ENCODE measurements at regions not wholly inside any gene's neighbourhood (a gene's known extent, or its start where the extent isn't known, plus 50 kb on each side); places are given as distances from the start of the nearest gene placed in this dataset.

GRCh38 chr1:198463709-198464108 is 76.8 kb downstream of the ATP6V1G3 start:
- Histone ChIP-seq H3K36me3 (ENCODE audit: control insufficient read depth, insufficient read depth, low read length) (no peaks in the 10 kb centered on the region), H3K27me3 (ENCODE audit: control insufficient read depth, insufficient read depth, low read length) (no peaks in the 10 kb centered on the region), H3K4me3 (ENCODE audit: low read depth, low read length) (no peak overlapping the region)
- FAIRE-seq (no peak), DNase-seq (ENCODE audit: low read depth) (peak; percentile 39)
- TF ChIP-seq, protein P1, sequence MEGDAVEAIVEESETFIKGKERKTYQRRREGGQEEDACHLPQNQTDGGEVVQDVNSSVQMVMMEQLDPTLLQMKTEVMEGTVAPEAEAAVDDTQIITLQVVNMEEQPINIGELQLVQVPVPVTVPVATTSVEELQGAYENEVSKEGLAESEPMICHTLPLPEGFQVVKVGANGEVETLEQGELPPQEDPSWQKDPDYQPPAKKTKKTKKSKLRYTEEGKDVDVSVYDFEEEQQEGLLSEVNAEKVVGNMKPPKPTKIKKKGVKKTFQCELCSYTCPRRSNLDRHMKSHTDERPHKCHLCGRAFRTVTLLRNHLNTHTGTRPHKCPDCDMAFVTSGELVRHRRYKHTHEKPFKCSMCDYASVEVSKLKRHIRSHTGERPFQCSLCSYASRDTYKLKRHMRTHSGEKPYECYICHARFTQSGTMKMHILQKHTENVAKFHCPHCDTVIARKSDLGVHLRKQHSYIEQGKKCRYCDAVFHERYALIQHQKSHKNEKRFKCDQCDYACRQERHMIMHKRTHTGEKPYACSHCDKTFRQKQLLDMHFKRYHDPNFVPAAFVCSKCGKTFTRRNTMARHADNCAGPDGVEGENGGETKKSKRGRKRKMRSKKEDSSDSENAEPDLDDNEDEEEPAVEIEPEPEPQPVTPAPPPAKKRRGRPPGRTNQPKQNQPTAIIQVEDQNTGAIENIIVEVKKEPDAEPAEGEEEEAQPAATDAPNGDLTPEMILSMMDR (IDR thresholded peaks at IDR 0.05; ENCODE audit: insufficient read depth, low read length, severe bottlenecking) = no peak

DNA sequence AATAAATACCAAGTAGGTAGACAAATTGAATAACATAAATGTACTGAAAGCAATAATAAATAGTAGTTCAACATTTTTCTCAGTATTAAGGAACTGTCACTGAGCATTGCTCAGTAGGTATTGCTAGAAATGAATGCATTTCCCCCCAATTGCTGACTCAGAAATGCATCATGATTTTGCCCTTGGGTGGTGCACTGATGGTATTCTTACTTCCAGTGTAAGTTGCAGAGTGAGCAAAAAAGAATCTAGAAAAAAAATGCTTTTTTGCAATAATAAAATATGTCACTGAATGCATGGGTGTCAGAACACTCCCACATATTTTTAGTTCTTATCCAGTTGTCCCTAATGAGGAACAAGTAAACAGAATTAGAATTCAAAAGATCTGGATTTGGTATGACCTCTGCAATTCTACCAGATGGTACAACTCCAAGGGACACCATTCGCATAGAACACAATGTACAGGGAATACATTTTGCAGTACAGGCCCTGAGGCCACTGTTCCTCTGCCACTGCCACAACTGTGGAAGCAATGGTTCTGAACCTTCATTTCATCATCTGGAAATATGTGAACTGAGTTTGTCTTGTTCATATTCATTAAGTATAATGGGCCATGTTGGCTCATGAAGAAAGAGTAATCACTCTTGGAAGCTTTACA is 78.0 kb downstream of the ATP6V1G3 start:
- no peak for FAIRE-seq
- Histone ChIP-seq H3K4me3 (ENCODE audit: low read depth, low read length) (no peak overlapping the region), H3K27me3 (ENCODE audit: control insufficient read depth, insufficient read depth, low read length) (no peaks in the 10 kb centered on the region), H3K36me3 (ENCODE audit: control insufficient read depth, insufficient read depth, low read length) (no peaks in the 10 kb centered on the region)
- DNase-seq (ENCODE audit: low read depth) = peak; percentile 89
- TF ChIP-seq, protein P1 (IDR thresholded peaks at IDR 0.05; ENCODE audit: insufficient read depth, low read length, severe bottlenecking) = no peak

DNA sequence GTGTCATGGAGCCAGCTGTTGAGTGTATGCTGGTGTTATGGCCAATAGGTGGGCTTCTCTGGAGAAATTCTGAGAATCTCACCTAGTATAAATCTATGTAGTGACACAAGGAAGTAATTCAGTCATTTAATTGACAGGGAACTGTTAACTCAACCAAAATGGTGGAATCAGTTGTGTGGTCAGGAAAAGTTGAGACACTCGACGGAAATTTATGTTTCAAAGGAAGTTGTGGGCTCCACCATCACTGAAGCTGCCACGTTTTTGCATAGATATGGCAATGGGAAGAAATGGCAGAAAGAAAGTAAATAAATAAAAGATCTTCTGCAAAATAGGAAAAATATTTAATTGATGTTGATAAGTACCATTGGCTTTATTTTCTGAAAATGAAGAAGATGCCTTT is 84.5 kb downstream of the ATP6V1G3 start:
- TF ChIP-seq, protein P1 (IDR thresholded peaks at IDR 0.05; ENCODE audit: insufficient read depth, low read length, severe bottlenecking) = no peak
- no peak for FAIRE-seq

DNA sequence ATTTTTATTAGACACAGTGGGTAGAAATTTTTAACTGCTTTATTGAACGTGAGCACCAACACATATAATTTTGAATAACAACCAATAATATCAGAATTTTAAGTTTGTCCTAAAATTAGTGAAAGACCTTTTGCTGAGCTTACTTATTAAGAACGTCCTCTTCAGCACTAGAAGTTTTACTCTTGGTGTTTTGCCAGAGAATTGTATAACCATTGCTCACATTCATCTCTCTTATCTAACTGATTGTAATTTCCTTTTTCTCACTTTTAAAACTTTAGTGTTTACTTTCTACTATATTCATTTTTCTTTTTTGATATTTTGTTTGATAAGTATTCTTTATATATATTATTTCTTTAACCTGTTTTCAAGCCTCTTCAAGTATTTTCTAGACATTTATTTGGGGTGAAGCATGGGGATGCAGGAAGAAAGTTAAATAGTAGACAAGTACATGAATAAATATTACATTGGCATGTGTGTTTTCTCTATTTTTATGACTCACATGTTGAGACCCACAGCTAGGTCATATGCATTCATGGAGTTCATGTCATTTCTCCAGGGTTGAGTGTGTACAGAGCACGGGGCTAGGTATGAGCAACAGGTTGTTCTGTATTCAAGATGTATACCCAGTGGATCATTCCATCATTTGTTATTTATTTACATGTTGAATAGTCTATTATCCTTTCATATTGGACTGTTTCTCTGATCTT is 90.6 kb downstream of the ATP6V1G3 start:
- peak; percentile 88 for DNase-seq (ENCODE audit: low read depth)
- Histone ChIP-seq H3K36me3 (ENCODE audit: control insufficient read depth, insufficient read depth, low read length) (no peaks in the 10 kb centered on the region), H3K27me3 (ENCODE audit: control insufficient read depth, insufficient read depth, low read length) (no peaks in the 10 kb centered on the region), H3K4me3 (ENCODE audit: low read depth, low read length) (no peak overlapping the region)
- TF ChIP-seq, protein P1 (IDR thresholded peaks at IDR 0.05; ENCODE audit: insufficient read depth, low read length, severe bottlenecking) = no peak
- no peak for FAIRE-seq

More for the DNA sequence above, 84.5 kb downstream of the ATP6V1G3 start:
- Histone ChIP-seq H3K36me3 (ENCODE audit: control insufficient read depth, insufficient read depth, low read length) (no peaks in the 10 kb centered on the region), H3K27me3 (ENCODE audit: control insufficient read depth, insufficient read depth, low read length) (no peaks in the 10 kb centered on the region), H3K4me3 (ENCODE audit: low read depth, low read length) (no peak overlapping the region)
- no peak for DNase-seq (ENCODE audit: low read depth)

DNA sequence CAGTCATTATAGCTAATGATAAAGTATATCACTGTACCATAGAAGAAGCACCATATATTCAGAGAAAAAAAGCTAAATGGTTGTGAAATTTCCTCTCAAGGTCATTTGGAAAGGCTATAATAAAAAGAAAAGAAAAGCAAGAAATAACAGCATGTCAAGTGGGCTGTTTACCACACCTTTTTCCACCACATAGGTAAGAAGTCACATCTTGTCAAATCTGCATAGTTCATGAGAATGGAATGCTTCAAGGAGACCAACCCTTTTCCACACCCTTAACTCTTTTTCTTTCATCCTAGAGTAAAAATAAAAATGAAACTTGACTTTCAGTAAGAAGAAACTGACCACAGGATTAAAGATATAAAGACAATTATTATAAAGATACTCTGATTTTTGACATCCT is 91.2 kb downstream of the ATP6V1G3 start:
- Histone ChIP-seq H3K27me3 (ENCODE audit: control insufficient read depth, insufficient read depth, low read length) (no peaks in the 10 kb centered on the region), H3K4me3 (ENCODE audit: low read depth, low read length) (no peak overlapping the region), H3K36me3 (ENCODE audit: control insufficient read depth, insufficient read depth, low read length) (no peaks in the 10 kb centered on the region)
- peak; percentile 88 for DNase-seq (ENCODE audit: low read depth)
- FAIRE-seq = no peak
- TF ChIP-seq, protein P1 (IDR thresholded peaks at IDR 0.05; ENCODE audit: insufficient read depth, low read length, severe bottlenecking) = no peak
